ENCODE measurements at regions not wholly inside any gene's neighbourhood (a gene's known extent, or its start where the extent isn't known, plus 50 kb on each side); places are given as distances from the start of the nearest gene placed in this dataset.
"Not testable (repeated sequence)": the region's sequence is repeated elsewhere in the genome, so short reads cannot be mapped to it uniquely, and the experiment has no call there.

- no peak for DNase-seq (ENCODE audit: low read depth)
These were observed 120.2 kb downstream of the MRPL39 start for GRCh38 chr21:25487046-25487594.

- DNase-seq (ENCODE audit: low read depth) = no peak
These were observed 121.4 kb downstream of the MRPL39 start for GRCh38 chr21:25485914-25486313.

- no peak for DNase-seq (ENCODE audit: low read depth)
These were observed 139.4 kb downstream of the MRPL39 start for GRCh38 chr21:25467896-25468295.

GRCh38 chr21:25467071-25467470 is 140.2 kb downstream of the MRPL39 start:
- DNase-seq (ENCODE audit: low read depth) = not testable (repeated sequence)

- no peak for DNase-seq (ENCODE audit: low read depth)
These were observed 140.8 kb downstream of the MRPL39 start for GRCh38 chr21:25466470-25466869.

GRCh38 chr21:25465263-25465662 is 142.0 kb downstream of the MRPL39 start:
- no peak for DNase-seq (ENCODE audit: low read depth)

- no peak for DNase-seq (ENCODE audit: low read depth)
These were observed 143.0 kb downstream of the MRPL39 start for GRCh38 chr21:25464275-25464674.

- no peak for DNase-seq (ENCODE audit: low read depth)
These were observed 144.7 kb downstream of the MRPL39 start for GRCh38 chr21:25462517-25462971.

- DNase-seq (ENCODE audit: low read depth) = no peak
These were observed 145.6 kb downstream of the MRPL39 start for GRCh38 chr21:25461725-25462124.

GRCh38 chr21:25459993-25460392 is 147.3 kb downstream of the MRPL39 start:
- no peak for DNase-seq (ENCODE audit: low read depth)

- no peak for DNase-seq (ENCODE audit: low read depth)
These were observed 147.9 kb downstream of the MRPL39 start for GRCh38 chr21:25459365-25459764.

GRCh38 chr21:25458484-25458883 is 148.8 kb downstream of the MRPL39 start:
- no peak for DNase-seq (ENCODE audit: low read depth)

- no peak for DNase-seq (ENCODE audit: low read depth)
These were observed 149.3 kb downstream of the MRPL39 start for GRCh38 chr21:25457946-25458345.

- peak; percentile 68 for DNase-seq (ENCODE audit: low read depth)
These were observed 149.9 kb downstream of the MRPL39 start for GRCh38 chr21:25457411-25457810.

GRCh38 chr21:25456672-25457071 is 150.6 kb downstream of the MRPL39 start:
- no peak for DNase-seq (ENCODE audit: low read depth)

GRCh38 chr21:25453524-25453923 is 153.8 kb downstream of the MRPL39 start:
- peak; percentile 20 for DNase-seq (ENCODE audit: low read depth)

- no peak for DNase-seq (ENCODE audit: low read depth)
These were observed 157.3 kb downstream of the MRPL39 start for GRCh38 chr21:25449950-25450349.

GRCh38 chr21:25441835-25442234 is 165.4 kb downstream of the MRPL39 start:
- no peak for DNase-seq (ENCODE audit: low read depth)

- not testable (repeated sequence) for DNase-seq (ENCODE audit: low read depth)
These were observed 169.8 kb downstream of the MRPL39 start for GRCh38 chr21:25437465-25437864.

- DNase-seq (ENCODE audit: low read depth) = no peak
These were observed 178.7 kb downstream of the MRPL39 start for GRCh38 chr21:25428537-25428936.

GRCh38 chr21:25427828-25428227 is 179.5 kb downstream of the MRPL39 start:
- DNase-seq (ENCODE audit: low read depth) = no peak

GRCh38 chr21:25426580-25426979 is 180.7 kb downstream of the MRPL39 start:
- no peak for DNase-seq (ENCODE audit: low read depth)

- DNase-seq (ENCODE audit: low read depth) = no peak
These were observed 182.1 kb downstream of the MRPL39 start for GRCh38 chr21:25425156-25425555.

- DNase-seq (ENCODE audit: low read depth) = no peak
These were observed 182.6 kb downstream of the MRPL39 start for GRCh38 chr21:25424634-25425033.

GRCh38 chr21:25424048-25424447 is 183.2 kb downstream of the MRPL39 start:
- no peak for DNase-seq (ENCODE audit: low read depth)
